HG03342 (cell line): ENCODE measurements at regions not wholly inside any gene's neighbourhood (a gene's known extent, or its start where the extent isn't known, plus 50 kb on each side); places are given as distances from the start of the nearest gene placed in this dataset.
"Not testable (repeated sequence)": the region's sequence is repeated elsewhere in the genome, so short reads cannot be mapped to it uniquely, and the experiment has no call there.

Experiments
- ATAC-seq: cut with Tn5 transposase; IDR thresholded peaks from one replicate; pipeline ENCODE4 v1.9.1; 2021; ENCODE audit warnings: mild to moderate bottlenecking, moderate library complexity; ENCODE audit not compliant: unreplicated experiment

DNA sequence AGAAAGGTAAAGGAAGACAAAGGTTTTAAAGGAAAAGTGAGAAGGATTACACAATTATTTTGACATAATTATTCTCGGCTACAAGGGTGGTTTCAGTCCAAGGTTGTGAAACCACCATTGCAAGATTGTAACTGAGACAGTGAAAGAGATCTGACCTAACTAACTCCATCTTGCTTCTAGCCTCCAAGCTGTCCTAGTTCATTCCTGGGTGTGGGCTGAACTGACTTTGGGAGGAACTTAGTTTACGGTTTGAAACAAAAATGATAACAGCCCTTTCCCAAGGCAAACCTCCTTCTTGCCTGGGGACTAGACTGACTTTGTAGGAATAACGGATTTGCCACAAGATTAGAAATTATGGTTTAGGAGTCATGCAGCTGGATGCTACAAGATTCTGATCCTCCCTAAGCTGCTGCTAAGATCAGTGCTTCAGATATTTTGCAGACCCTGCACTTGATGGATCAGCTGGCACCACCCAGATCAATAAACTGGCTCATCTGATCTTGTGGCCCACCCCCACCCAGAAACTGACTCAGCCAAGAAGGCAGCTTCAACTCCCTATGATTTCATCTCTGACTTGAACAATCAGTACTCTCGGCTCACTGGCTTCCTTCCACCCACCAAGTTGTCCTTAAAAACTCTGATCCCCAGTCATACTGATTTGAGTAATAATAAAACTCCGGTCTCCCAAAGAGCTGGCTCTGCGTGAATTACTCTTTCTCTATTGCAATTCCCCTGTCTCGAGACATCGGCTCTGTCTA lies 57.7 kb upstream of the AADACL2 start:
- ATAC-seq: no peak

DNA sequence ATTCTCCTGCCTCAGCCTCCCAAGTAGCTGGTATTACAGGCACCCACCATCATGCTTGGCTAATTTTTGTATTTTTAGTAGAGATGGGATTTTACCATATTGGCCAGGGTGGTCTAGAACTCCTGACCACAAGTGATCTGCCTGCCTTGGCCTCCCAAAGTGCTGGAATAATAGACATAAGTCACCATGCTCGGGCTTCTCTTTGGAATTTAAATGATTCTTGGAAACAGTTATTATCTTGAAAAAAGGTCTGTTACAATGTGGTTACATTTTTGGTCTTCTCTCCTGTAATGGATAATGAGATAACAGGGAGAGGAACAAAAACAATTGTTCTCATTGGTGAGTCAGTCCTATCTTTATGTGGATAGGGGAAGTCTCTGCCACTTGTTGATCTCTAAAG lies 59.8 kb upstream of the AADACL2 start:
- ATAC-seq: no peak

DNA sequence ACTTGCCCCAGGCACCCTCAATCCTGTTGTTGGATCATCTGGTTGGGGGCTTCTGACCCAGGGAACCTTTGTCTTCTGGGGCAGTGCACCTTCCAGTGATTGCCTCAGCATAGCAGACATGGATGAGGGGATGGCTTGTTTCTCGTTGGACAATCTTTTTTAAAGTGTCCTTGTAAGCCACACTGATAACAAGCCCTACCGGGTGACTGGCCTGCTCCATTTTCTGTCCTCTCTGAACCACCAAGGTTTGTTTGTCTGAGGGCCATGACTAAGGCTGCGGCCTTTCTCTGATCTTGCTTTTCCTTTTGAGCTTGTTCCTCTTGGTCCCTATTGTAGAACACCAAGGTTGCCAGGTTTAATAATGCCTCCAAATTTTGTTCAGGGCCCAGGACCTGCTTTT lies 66.0 kb upstream of the AADACL2 start:
- ATAC-seq: not testable (repeated sequence)

DNA sequence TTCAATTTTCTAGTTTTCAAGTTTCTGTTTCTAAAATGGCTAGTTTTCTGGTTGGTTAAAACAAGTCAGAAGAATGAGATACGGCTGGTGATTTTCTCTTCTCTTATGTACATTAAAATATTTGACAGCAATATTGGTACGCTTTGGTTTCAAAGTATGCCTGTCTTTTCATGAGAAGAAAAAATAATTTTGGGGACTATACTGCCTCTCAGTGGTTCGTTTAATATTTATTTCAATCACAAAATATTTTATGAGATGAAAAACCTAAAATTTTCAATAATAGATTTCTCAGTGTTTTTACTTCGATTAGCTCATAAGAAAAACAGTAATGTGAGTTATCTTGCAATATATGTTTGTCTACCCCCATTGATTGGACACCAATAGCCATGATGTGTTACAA lies 72.8 kb upstream of the AADACL2 start:
- no peak for ATAC-seq

DNA sequence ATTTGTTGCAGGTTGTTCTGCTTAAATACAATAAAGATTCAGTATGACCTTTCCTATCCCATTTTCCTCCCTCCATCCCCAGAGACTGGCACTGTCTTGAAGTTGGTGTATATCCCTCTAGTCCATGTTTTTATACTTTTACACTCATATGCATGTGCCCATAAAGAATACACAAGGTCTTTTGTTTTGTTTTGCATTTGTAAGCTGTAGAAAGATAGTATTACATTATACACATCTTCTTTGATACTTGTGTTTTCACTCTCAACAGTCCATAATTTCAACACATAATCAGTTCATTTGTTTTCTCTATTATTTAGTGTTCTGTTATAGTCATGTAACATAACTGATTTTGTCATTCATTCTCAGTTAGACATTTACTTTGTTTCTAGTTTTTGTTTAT lies 88.7 kb upstream of the AADACL2 start:
- ATAC-seq: no peak

DNA sequence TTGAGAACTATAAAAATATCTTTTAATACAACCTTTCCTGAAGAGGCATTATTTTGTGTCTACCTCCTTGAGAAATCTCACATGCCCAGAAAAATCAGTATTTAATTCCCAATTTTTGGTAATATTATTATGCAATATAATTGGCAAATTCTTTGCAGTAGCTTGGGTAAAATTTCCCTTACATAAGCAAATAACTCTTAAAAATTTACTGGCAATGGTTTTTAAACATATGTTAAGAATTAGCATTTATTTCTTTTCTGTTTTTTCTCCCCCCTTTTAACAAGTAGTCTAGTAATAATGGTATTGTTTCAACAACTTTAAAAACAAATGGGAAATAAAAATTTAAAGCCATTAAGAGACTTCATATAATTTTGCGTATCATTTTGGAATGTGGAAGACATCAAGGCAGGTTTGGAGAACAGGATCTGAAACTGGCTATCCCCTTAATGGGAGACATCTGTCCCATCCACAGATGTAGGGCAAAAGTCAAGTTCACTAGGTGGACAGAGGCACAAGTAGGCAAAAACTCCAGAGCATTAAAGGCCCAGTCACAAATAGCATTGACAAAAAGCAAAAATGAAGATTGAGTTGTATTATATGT lies 89.6 kb upstream of the AADACL2 start:
- ATAC-seq: no peak

DNA sequence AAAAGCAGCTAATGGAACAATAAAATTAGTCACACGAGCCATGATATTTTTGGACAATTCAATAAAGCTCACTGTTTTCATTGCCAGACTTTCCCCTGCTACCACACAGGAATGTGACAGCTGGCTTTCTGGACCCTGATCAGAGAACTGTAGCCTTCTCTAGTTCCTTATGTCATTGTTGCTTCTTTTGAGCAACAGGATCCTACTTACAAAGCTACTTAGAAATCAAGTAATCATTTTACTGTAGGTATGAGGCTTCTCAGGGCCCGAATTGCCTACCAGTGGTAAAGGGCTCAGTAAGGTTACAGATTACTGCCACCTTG lies 94.3 kb upstream of the AADACL2 start:
- ATAC-seq: no peak

DNA sequence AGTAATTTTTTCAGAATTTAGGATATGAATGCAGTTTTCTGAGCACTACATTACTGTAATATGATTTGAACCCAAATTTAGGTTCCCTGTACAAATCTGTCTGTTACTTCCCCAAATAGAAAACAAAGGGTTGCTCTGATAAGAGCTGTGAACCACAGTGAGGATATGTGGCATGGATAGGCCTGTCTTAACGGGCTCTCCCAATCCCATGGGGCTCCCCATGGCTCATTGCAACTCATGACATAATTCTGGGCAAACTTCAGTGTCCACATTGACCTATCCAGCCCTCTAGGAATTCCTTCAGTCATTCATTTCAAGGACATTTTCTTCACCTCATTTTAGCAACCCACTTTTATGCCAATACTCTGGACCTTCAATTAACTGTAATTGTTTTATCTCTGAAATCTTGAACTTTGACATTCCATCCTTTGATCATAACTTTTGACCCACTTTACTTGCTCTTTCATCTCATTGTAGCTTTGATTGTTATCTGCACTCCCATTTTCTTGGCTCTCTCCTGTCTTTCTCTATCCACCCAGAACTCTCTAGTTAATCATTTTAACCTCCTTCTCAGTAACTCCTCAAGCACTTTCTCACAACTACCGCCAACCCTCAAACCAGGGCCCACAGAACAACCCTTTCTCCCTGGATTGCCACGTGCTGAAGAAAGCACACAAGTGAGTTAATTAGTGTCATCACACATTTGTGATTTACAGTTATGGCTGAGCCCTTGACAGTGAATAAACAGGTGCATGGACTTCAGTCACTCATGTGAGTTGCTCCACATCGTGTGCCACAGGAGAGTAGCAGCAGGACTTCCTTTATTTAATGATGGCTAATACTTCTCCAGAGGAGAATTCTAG lies 94.9 kb upstream of the AADACL2 start:
- no peak for ATAC-seq

DNA sequence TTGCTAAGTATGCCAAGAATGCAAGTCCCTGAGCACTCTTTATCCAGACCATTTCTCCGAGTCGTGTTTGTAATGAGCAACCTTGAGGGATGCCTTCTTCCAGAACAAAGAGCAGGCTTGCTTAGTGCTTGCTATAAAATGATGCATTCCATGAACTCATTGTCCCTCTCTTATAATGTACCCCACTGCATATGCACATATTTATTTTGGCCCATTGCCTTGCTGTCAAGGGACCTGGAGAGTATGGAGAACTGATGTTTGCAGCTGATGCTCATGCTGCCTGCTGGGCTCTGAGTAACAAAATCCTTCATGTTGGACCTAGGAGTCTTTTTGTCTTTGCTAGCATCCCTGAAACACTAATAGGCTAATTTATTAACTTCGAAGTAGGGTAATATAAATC lies 97.8 kb upstream of the AADACL2 start:
- no peak for ATAC-seq

DNA sequence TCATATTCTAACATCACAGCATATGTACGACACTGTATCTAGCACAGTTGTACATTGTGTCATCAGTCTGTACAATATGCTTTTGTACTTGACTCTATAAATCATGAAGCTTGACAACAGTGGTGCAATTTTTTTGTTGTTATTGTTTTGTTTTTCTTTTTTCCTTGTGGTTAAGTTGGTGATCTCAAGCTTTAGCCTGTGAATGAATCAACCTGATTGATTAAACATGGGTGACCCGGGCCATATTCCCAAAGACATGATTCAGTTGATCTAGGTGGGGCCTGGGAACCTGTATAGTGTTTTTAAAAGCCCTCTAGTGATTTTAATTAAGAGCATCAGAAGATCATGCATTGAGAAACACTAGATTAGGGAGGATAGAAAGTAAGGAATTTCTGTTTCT lies 101.8 kb upstream of the AADACL2 start:
- no peak for ATAC-seq

DNA sequence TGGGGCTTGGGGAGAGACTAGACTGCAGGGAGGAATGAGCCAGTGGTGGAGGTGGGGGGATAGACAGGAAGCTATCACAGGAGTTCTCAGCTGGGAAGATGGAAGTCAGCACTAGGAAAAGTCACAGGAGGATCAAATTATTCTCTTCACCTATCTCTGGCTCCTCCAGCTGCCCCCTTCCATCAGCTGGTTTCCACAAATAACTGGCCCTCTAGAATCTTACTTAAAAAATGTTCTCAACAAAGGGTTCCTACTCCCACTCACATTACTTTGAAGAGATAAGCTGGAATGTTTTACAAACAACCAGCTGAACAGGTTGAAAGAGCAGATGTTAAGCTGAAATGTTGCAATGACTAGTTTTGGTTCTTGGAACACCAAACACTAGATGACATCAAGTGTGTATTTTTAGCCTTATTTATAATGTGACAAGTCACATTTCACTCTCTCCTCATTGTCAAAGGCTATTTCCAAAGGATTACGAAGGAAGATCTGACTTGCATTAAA lies 102.7 kb upstream of the AADACL2 start:
- no peak for ATAC-seq

DNA sequence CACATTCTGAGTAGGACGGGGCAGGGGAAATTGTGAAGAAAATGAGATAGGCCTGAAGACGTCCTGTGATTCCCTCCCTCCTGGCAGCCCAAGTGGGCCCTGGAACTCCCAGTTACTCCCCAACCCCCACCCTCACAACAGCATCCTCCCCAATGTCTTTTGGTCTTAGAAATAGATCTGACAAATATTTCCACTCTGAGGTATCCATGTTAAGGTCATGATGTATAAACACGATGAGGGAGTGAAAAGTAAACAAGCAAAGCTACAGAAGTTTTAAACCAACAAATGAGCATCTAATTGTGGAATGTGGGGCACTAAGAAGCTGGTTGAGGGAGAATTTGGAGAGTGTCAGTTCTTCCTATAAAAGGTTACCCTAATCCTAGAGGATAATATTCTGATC lies 103.7 kb upstream of the AADACL2 start:
- no peak for ATAC-seq

DNA sequence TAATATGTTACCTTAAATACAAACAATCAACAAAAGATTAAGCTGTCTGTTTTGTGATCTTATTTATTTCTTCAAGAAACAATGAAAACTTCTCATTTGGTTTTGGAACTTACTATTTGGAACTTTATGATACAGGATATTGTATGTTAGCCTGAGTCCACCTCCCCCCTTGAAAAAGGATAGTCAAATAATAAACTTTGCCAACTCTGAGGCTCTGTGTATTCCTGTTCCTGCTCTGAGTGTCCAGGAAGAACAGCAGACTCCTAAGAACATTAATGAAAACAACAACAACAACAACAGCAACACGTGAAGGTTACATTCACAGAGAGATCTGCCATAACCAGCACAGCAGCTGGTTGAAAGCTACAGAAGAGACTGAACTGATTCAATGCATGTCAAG lies 108.1 kb upstream of the AADACL2 start:
- ATAC-seq: no peak

DNA sequence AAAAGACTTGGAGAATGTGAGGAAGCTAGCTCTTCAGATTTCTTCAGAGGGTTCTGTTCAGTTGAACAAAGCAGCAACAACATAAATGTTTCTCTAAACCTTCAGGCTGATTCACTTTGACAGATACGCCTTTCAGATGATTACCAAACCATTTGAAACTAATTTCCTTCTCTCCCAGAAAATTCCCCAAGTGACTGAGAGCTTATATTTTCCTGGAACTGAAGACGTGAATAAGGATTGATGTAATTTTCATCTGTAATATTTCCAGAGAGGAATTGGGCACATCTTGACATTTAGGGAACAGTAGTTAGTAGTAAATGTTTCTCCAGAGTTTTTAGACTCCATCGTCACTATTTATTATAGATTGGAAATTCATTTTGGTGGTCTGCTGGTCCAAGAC lies 108.6 kb upstream of the AADACL2 start:
- no peak for ATAC-seq

DNA sequence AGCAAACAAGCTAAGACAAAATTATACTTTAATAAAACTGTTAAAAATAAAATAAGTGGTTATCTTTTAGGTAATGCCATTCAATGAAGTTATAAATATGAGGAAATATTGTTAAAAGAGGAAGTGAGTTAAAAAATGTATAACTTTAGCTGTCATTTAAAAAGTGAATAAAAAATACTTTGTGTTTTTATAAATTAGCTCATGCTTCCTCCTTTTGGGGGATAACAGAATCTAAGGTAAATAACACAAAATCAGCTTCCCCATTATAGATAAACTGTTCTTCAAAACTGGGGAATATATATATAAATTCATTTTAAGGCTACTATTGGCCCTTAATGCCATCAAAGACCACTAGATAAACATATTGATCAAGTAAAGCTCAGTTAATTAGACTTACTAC lies 113.7 kb upstream of the AADACL2 start:
- no peak for ATAC-seq

DNA sequence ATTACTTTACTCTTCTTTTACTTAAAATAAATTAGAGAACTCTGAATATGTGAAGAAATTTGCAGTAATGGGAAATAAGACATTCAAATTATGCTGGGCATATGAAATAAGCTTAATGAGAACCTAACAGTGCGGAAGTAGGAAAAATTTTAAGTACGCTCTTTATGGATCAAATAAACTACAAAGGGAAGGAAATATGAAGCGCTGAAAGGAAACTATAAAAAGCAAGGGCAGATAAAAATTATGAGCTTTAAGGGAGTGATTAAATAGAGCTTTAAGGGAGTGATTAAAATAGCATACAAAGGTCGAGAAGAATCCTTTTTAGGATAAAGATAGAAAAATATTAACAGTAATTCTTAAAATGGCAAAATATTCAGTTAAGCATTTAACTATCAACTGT lies 118.3 kb upstream of the AADACL2 start:
- ATAC-seq: no peak

DNA sequence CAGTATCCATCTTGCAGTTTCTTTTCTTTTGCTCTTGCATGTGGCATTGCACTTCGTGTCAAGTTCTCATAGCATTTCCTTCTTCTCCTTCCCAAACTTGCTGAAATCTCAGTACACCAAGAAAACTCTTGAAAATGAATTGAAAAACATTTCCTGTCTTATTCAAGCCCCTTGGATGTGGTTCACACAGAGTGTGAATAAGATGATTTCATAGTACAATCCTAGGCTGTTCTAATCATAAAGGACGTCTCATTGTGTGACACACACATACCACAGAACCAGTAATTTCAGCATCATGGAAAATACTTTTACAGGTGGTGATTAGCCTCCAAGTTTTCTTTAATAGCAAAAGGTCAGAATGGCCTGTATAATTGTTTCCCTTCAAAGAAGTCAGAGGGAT lies 121.6 kb upstream of the AADACL2 start:
- ATAC-seq: no peak

DNA sequence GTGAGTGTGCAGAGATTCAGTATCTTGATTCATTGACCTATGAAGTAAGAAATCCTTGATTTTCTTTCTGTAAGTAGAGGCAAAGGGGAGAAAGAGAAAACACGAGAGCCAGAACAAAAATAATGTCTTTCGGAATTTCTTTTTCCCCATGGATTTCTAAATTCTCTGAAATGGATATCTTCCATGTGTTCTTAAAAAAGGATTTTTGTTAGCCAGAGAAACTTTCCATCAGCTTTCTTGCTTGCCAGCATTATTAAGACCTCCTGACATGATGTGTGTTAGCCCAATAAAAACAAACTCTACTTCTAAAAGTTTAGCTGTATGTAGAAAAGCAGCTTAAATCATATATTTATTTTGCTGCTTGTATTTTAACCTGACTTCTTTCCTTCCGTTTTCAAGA lies 122.3 kb upstream of the AADACL2 start:
- ATAC-seq: no peak

DNA sequence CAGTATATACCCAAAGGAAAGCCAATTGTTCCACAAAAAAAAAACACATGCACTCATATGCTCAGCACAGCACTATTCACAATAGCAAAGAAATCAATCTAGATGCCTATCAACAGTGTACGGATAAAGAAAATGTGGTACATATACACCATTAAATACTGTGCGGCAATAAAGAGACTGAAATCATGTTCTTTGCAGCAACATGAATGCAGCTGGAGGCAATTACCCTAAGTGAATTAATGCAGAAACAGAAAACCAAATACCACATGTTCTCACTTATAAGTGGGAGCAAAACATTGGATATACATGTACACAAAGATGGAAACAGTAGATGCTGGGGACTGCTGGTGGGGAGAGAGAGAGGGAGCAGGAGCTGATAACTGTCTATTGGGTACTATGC lies 124.2 kb upstream of the AADACL2 start:
- ATAC-seq: no peak

DNA sequence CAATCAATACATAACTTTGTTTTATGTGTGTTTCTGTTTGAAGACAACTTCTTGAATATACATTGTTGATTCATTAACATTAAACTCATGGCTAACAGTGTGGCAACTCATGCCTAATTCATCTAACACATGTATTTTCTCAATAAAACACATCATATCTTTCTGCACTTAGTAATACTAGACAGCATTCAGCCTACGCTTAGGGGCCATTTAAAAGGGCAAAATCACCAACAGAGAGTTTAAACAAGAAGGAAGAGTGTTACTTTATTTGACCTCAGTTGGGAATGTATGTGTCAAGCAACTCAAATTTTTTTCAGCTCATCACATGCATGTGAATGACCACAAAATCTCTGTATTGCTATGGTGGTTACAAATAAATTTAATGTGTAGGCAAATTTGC lies 128.8 kb upstream of the AADACL2 start:
- ATAC-seq: no peak

DNA sequence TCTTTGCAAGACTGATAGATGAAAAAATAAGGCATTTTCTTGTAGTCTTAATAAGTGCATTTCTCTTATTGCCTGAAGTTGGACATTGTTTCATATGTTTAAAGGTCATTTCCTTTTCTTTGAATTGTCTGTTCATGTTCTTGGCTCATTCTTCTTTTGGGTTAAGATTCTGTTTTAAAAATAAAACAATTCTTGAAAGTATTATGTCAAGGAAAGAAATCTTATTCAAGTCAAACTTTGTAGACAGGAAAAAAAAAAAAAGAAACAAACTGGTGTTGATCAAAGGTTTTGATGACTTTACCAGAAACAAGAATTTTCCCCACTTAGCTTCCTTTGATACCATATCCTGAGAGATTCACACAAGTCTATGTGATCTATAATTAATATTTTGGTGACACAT lies 132.9 kb upstream of the AADACL2 start:
- ATAC-seq: no peak

DNA sequence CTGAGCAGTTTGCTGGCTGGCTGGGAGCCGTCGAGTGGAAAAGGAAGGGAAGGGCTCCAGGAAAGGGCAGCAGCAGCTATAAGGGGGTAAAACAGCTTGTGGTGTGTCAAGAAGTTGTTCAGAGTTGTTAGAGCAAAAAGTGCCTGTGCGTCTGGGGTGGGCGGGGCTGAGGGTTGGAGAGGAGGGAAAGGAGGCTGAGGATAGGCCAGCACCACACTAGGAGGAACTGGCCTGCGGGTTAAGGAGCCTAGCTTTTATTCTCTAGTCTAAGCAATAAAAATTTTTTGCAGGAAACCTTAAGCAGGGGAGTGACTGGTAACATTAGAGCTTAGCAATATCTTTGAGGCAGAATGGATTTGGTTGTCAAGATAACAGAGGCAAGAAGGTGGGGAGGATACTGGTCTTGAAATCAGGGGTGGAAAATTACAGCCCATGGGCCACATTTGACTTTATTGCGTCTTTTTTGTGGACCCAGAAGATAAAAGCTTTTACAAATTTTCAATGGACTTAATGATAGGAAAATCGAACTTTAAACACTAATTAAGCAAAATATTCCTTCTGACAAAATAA lies 134.5 kb upstream of the AADACL2 start:
- no peak for ATAC-seq
